HFF-Myc (cell line): ENCODE measurements at regions not wholly inside any gene's neighbourhood (a gene's known extent, or its start where the extent isn't known, plus 50 kb on each side); places are given as distances from the start of the nearest gene placed in this dataset.

Experiments used
- DNase-seq: peaks from one replicate; pipeline ENCODE4 v3.0.0-alpha.2; 2011; ENCODE audit warnings: low read depth; ENCODE audit errors: extremely low read depth
- H3K4me3 ChIP-seq: replicated peaks from 2 replicates; pipeline ENCODE4 v1.5.1; 2011; ENCODE audit warnings: low read depth, mild to moderate bottlenecking, control low read depth, low read length
- CTCF ChIP-seq: IDR thresholded peaks from 2 replicates; pipeline ENCODE4 v1.5.1; 2012; ENCODE audit warnings: mild to moderate bottlenecking, low read depth, low read length, control low read depth; ENCODE audit errors: missing control alignments

GRCh38 chr4:24256547-24256946 is 327.8 kb downstream of the DHX15 start:
- no peak for TF ChIP-seq CTCF
- no peak overlapping the region for H3K4me3 ChIP-seq
- DNase-seq, result no peak

GRCh38 chr4:24256066-24256465 is 328.3 kb downstream of the DHX15 start:
- H3K4me3 ChIP-seq, result no peak overlapping the region
- no peak for DNase-seq
- no peak for TF ChIP-seq CTCF

GRCh38 chr4:24252121-24252520 is 332.2 kb downstream of the DHX15 start:
- TF ChIP-seq CTCF, result no peak
- no peak overlapping the region for H3K4me3 ChIP-seq
- DNase-seq, result no peak

- no peak for TF ChIP-seq CTCF
Measured at GRCh38 chr4:24251589-24251988, 332.8 kb downstream of the DHX15 start.

GRCh38 chr4:24249972-24250371 is 334.4 kb downstream of the DHX15 start:
- no peak overlapping the region for H3K4me3 ChIP-seq
- DNase-seq, result no peak
- TF ChIP-seq CTCF, result no peak

More at GRCh38 chr4:24251589-24251988, 332.8 kb downstream of the DHX15 start:
- no peak overlapping the region for H3K4me3 ChIP-seq
- no peak for DNase-seq

- TF ChIP-seq CTCF, result no peak
- DNase-seq, result no peak
- no peak overlapping the region for H3K4me3 ChIP-seq
Measured at GRCh38 chr4:24248674-24249630, 335.4 kb downstream of the DHX15 start.

GRCh38 chr4:24245491-24245820 is 338.9 kb downstream of the DHX15 start:
- TF ChIP-seq CTCF, result no peak
- no peak overlapping the region for H3K4me3 ChIP-seq
- no peak for DNase-seq
